Panc1 (cell line): ENCODE measurements at regions not wholly inside any gene's neighbourhood (a gene's known extent, or its start where the extent isn't known, plus 50 kb on each side); places are given as distances from the start of the nearest gene placed in this dataset.

Experiments used
- ATAC-seq: fragments of 200-7000 bp; cut with Tn5 transposase; 2 replicates; pipeline ENCODE4 v1.9.1; 2020; ENCODE audit warnings: mild to moderate bottlenecking, moderate library complexity
- BruUV-seq: library from RNA; stranded (reverse); fragments of 400-500 nt; replicated peaks from 2 replicates; lab custom pipeline; 2021; lab: Mats Ljungman, UMichigan
- CTCF ChIA-PET: fragments of 300-600 bp; sonication (Branson Sonifier 250); formaldehyde crosslinking; loops from one replicate; lab custom pipeline; 2022; ENCODE audit warnings: antibody characterized with exemption; lab: Charles Lee
- POLR2A ChIA-PET: fragments of 300-600 bp; sonication (Branson Sonifier 250); formaldehyde crosslinking; loops from one replicate; lab custom pipeline; 2022; ENCODE audit warnings: antibody characterized with exemption; lab: Charles Lee
- DNase-seq: peaks from one replicate; pipeline ENCODE4 v3.0.0-alpha.2; 2010; ENCODE audit warnings: low read depth, low spot score
- H3K27ac ChIP-seq: 2 replicates; pipeline ENCODE4 v1.5.1; 2011; ENCODE audit warnings: mild to moderate bottlenecking, low read length, inconsistent platforms
- H3K27me3 ChIP-seq: fragments of 200-500 bp; sonication (Bioruptor generic); 2 replicates; pipeline ENCODE4 v1.6.0; 2014; ENCODE audit warnings: low read length, inconsistent platforms; ENCODE audit not compliant: control insufficient read depth, insufficient read depth
- H3K36me3 ChIP-seq: fragments of 200-500 bp; sonication (Bioruptor generic); 2 replicates; pipeline ENCODE4 v1.5.1; 2014; ENCODE audit warnings: inconsistent platforms, mild to moderate bottlenecking, low read length, moderate library complexity; ENCODE audit not compliant: control insufficient read depth, insufficient read depth
- H3K4me1 ChIP-seq: 2 replicates; pipeline ENCODE4 v1.5.1; 2011; ENCODE audit warnings: inconsistent platforms, mild to moderate bottlenecking, low read length, moderate library complexity; ENCODE audit not compliant: control insufficient read depth, insufficient read depth
- H3K4me3 ChIP-seq, 2 experiments: 2 replicates each; pipeline ENCODE4 v1.5.1; 2011 to 2012; ENCODE audit warnings: low read depth in 2 of 2, low read length in 2 of 2, mild to moderate bottlenecking in 2 of 2, inconsistent platforms in 1 of 2, moderate library complexity in 1 of 2
- H3K9me3 ChIP-seq: fragments of 200-500 bp; sonication (Bioruptor generic); 2 replicates; pipeline ENCODE4 v1.5.1; 2014; ENCODE audit warnings: low read depth, mild to moderate bottlenecking, inconsistent platforms, low read length, moderate library complexity; ENCODE audit not compliant: control insufficient read depth, insufficient read depth
- POLR2AphosphoS5 ChIP-seq: IDR thresholded peaks from 2 replicates; pipeline ENCODE4 v1.6.1; 2012; ENCODE audit warnings: mild to moderate bottlenecking, low read depth, low read length, moderate library complexity
- SIN3A ChIP-seq: IDR thresholded peaks from 2 replicates; pipeline ENCODE4 v1.6.1; 2012; ENCODE audit warnings: low read depth, mild to moderate bottlenecking, low read length, moderate library complexity, borderline replicate concordance; ENCODE audit not compliant: insufficient read depth
- TCF7L2 ChIP-seq: IDR thresholded peaks from 2 replicates; pipeline ENCODE4 v1.6.1; 2011; ENCODE audit warnings: mild to moderate bottlenecking, low read depth, low read length, inconsistent platforms
- in situ Hi-C: cut with HindIII; loops from 2 replicates; pipeline ENCODE4 v1.10.0; 2016; ENCODE audit warnings: low sequenced_read_pairs, low pct_unique_long_range_greater_than_20kb
- intact Hi-C: fragments of 100-400 bp; cut with micrococcal nuclease; formaldehyde crosslinking; loops from one replicate; pipeline ENCODE4 v1.10.0; 2022; ENCODE audit not compliant: unreplicated experiment
- TF ChIP-seq, protein P1 (sequence below), 2 experiments: IDR thresholded peaks; 2 replicates each; pipeline ENCODE4 v1.6.1; 2011 to 2012; ENCODE audit warnings: low read depth in 2 of 2, control low read depth in 1 of 2, low read length in 1 of 2, mild to moderate bottlenecking in 1 of 2, moderate library complexity in 1 of 2; ENCODE audit not compliant: insufficient read depth in 1 of 2
- TF ChIP-seq, protein P2 (sequence below): fragments of 450-650 bp; IDR thresholded peaks from 2 replicates; pipeline ENCODE4 v1.5.1; 2017; ENCODE audit warnings: mild to moderate bottlenecking

- POLR2A ChIA-PET = no interaction called here
Observed at GRCh38 chr22:34035209-34035608, 114.9 kb upstream of the LARGE1 start.

GRCh38 chr22:34036931-34037330, 116.7 kb upstream of the LARGE1 start:
- no peaks in the 10 kb centered on the region for H3K4me1 ChIP-seq
- intact Hi-C loops (no loop called here), in situ Hi-C loops (no loop called here)
- TF ChIP-seq, protein P1, sequence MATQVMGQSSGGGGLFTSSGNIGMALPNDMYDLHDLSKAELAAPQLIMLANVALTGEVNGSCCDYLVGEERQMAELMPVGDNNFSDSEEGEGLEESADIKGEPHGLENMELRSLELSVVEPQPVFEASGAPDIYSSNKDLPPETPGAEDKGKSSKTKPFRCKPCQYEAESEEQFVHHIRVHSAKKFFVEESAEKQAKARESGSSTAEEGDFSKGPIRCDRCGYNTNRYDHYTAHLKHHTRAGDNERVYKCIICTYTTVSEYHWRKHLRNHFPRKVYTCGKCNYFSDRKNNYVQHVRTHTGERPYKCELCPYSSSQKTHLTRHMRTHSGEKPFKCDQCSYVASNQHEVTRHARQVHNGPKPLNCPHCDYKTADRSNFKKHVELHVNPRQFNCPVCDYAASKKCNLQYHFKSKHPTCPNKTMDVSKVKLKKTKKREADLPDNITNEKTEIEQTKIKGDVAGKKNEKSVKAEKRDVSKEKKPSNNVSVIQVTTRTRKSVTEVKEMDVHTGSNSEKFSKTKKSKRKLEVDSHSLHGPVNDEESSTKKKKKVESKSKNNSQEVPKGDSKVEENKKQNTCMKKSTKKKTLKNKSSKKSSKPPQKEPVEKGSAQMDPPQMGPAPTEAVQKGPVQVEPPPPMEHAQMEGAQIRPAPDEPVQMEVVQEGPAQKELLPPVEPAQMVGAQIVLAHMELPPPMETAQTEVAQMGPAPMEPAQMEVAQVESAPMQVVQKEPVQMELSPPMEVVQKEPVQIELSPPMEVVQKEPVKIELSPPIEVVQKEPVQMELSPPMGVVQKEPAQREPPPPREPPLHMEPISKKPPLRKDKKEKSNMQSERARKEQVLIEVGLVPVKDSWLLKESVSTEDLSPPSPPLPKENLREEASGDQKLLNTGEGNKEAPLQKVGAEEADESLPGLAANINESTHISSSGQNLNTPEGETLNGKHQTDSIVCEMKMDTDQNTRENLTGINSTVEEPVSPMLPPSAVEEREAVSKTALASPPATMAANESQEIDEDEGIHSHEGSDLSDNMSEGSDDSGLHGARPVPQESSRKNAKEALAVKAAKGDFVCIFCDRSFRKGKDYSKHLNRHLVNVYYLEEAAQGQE (IDR thresholded peaks at IDR 0.05; ENCODE audit: insufficient read depth in 1 of 2, low read depth in 2 of 2, low read length in 1 of 2) = peak in 1 of 2 experiments; percentile 40; a peak in 2 of 4 replicates
- TF ChIP-seq, protein P2, sequence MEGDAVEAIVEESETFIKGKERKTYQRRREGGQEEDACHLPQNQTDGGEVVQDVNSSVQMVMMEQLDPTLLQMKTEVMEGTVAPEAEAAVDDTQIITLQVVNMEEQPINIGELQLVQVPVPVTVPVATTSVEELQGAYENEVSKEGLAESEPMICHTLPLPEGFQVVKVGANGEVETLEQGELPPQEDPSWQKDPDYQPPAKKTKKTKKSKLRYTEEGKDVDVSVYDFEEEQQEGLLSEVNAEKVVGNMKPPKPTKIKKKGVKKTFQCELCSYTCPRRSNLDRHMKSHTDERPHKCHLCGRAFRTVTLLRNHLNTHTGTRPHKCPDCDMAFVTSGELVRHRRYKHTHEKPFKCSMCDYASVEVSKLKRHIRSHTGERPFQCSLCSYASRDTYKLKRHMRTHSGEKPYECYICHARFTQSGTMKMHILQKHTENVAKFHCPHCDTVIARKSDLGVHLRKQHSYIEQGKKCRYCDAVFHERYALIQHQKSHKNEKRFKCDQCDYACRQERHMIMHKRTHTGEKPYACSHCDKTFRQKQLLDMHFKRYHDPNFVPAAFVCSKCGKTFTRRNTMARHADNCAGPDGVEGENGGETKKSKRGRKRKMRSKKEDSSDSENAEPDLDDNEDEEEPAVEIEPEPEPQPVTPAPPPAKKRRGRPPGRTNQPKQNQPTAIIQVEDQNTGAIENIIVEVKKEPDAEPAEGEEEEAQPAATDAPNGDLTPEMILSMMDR = no peak
- TF ChIP-seq SIN3A (no peak), TCF7L2 (no peak), POLR2AphosphoS5 (no peak)
- no peak overlapping the region for H3K27ac ChIP-seq
- DNase-seq (no peak), ATAC-seq (no peak)
- H3K9me3 ChIP-seq = no peaks in the 10 kb centered on the region
- CTCF ChIA-PET = no interaction called here
- H3K36me3 ChIP-seq = no peaks in the 10 kb centered on the region
- no TSS peak for BruUV-seq
- H3K27me3 ChIP-seq = no peaks in the 10 kb centered on the region
- POLR2A ChIA-PET = no interaction called here
- no peak overlapping the region for H3K4me3 ChIP-seq

More at GRCh38 chr22:34035209-34035608, 114.9 kb upstream of the LARGE1 start:
- Histone ChIP-seq H3K4me1 (no peaks in the 10 kb centered on the region), H3K36me3 (no peaks in the 10 kb centered on the region), H3K27me3 (no peaks in the 10 kb centered on the region), H3K27ac (no peak overlapping the region), H3K9me3 (no peaks in the 10 kb centered on the region), H3K4me3 (no peak overlapping the region)
- BruUV-seq = no TSS peak
- intact Hi-C loops = no loop called here
- DNase-seq (no peak), ATAC-seq (no peak)
- TF ChIP-seq TCF7L2 (no peak), POLR2AphosphoS5 (no peak), SIN3A (no peak)
- TF ChIP-seq, protein P2 = no peak
- TF ChIP-seq, protein P1 (IDR thresholded peaks at IDR 0.05; ENCODE audit: insufficient read depth in 1 of 2, low read depth in 2 of 2, low read length in 1 of 2) = no peak
- in situ Hi-C loops = no loop called here
- CTCF ChIA-PET = no interaction called here
